ENCODE measurements at regions not wholly inside any gene's neighbourhood (a gene's known extent, or its start where the extent isn't known, plus 50 kb on each side); places are given as distances from the start of the nearest gene placed in this dataset.

GRCh38 chr3:148389916-148390315 is 307.8 kb upstream of the AGTR1 start:
- no peak for DNase-seq (ENCODE audit: low read depth)

GRCh38 chr3:148395821-148396220 is 301.9 kb upstream of the AGTR1 start:
- DNase-seq (ENCODE audit: low read depth): no peak

- DNase-seq (ENCODE audit: low read depth): no peak
Observed at GRCh38 chr3:148400754-148401153, 296.9 kb upstream of the AGTR1 start.

- DNase-seq (ENCODE audit: low read depth): no peak
Observed at GRCh38 chr3:148408667-148409066, 289.0 kb upstream of the AGTR1 start.

GRCh38 chr3:148420242-148420641 is 277.5 kb upstream of the AGTR1 start:
- DNase-seq (ENCODE audit: low read depth): no peak

- no peak for DNase-seq (ENCODE audit: low read depth)
Observed at GRCh38 chr3:148428862-148429605, 268.7 kb upstream of the AGTR1 start.

GRCh38 chr3:148433665-148434064 is 264.0 kb upstream of the AGTR1 start:
- DNase-seq (ENCODE audit: low read depth): no peak

GRCh38 chr3:148435534-148435933 is 262.2 kb upstream of the AGTR1 start:
- no peak for DNase-seq (ENCODE audit: low read depth)

GRCh38 chr3:148439254-148439822 is 258.4 kb upstream of the AGTR1 start:
- no peak for DNase-seq (ENCODE audit: low read depth)

GRCh38 chr3:148441191-148441590 is 256.5 kb upstream of the AGTR1 start:
- DNase-seq (ENCODE audit: low read depth): no peak

- DNase-seq (ENCODE audit: low read depth): no peak
Observed at GRCh38 chr3:148450819-148451218, 246.9 kb upstream of the AGTR1 start.

GRCh38 chr3:148451969-148452368 is 245.7 kb upstream of the AGTR1 start:
- no peak for DNase-seq (ENCODE audit: low read depth)

GRCh38 chr3:148453781-148454191 is 243.9 kb upstream of the AGTR1 start:
- DNase-seq (ENCODE audit: low read depth): no peak

GRCh38 chr3:148455098-148455497 is 242.6 kb upstream of the AGTR1 start:
- DNase-seq (ENCODE audit: low read depth): no peak

GRCh38 chr3:148457886-148458285 is 239.8 kb upstream of the AGTR1 start:
- DNase-seq (ENCODE audit: low read depth): no peak

GRCh38 chr3:148459931-148460513 is 237.7 kb upstream of the AGTR1 start:
- no peak for DNase-seq (ENCODE audit: low read depth)

GRCh38 chr3:148460686-148461085 is 237.0 kb upstream of the AGTR1 start:
- DNase-seq (ENCODE audit: low read depth): no peak

- DNase-seq (ENCODE audit: low read depth): no peak
Observed at GRCh38 chr3:148464246-148464645, 233.5 kb upstream of the AGTR1 start.

- peak; percentile 71 for DNase-seq (ENCODE audit: low read depth)
Observed at GRCh38 chr3:148466143-148466542, 231.6 kb upstream of the AGTR1 start.

GRCh38 chr3:148466980-148467740 is 230.5 kb upstream of the AGTR1 start:
- DNase-seq (ENCODE audit: low read depth): no peak

GRCh38 chr3:148477375-148477774 is 220.3 kb upstream of the AGTR1 start:
- no peak for DNase-seq (ENCODE audit: low read depth)

- DNase-seq (ENCODE audit: low read depth): no peak
Observed at GRCh38 chr3:148493631-148494030, 204.1 kb upstream of the AGTR1 start.

GRCh38 chr3:148494451-148494850 is 203.3 kb upstream of the AGTR1 start:
- DNase-seq (ENCODE audit: low read depth): no peak

Data from HS-5 (cell line).